ENCODE measurements at regions not wholly inside any gene's neighbourhood (a gene's known extent, or its start where the extent isn't known, plus 50 kb on each side); places are given as distances from the start of the nearest gene placed in this dataset.

DNA sequence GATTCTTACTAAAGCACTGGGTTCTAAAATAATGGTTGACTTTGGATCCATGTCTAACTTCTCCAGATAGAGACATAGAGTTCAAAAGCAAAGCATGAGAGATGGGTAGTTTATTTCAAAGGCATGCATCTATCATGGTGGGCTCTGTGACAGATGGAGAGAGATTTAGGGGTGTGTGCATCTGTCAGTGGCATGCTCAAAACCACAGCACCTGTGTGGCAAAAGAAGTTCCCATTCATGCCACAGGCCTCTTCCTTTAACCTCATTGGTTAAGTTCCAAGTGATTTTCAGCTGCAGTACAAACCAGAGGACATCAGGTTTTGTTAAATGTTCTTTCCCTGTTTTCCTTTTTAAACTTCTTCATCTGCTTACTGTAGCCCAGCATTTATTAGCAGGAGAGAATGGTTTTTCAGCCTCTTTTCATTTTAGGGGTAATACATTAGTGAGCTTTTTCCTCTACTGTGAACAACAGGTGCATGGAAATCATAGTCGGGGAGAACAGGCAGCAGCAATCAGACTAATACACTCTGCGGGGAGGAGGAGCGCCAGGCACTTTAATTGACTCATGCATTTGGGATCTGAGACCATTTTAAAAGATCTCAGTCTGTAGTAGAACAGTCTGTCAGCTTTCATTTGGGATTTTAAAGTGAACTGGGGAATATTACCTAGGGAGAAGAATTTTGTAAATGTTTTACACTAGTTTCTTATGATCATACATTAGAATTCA is 52.4 kb upstream of the UPP2 start:
- H3K9ac ChIP-seq (ENCODE audit: low read depth, low read length): no peak overlapping the region
- H3K9me3 ChIP-seq (ENCODE audit: control insufficient read depth, insufficient read depth, low read length): no peaks in the 10 kb centered on the region
- H3K4me1 ChIP-seq (ENCODE audit: insufficient read depth, low read length): no peaks in the 10 kb centered on the region
- no peaks in the 10 kb centered on the region for H3K36me3 ChIP-seq (ENCODE audit: insufficient read depth, low read length)

DNA sequence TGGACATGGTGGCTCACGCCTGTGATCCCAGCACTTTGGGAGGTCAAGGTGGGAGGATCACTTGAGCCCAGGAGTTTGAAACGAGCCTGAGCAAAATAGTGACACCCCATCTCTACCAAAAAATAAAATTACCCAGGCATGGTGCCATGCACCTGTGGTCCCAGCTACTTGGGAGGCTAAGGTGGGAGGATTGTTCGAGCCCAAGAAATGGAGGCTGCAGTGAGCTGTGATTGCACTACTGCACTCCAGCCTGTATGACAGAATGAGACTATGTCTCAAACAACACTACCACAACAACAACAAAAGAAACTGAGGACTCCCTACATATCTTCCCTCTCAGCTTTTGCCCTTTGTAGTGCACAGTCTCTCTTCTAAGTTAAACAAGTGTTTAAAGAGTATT is 53.3 kb upstream of the UPP2 start:
- Histone ChIP-seq H3K9me3 (ENCODE audit: control insufficient read depth, insufficient read depth, low read length) (no peaks in the 10 kb centered on the region), H3K9ac (ENCODE audit: low read depth, low read length) (no peak overlapping the region), H3K4me1 (ENCODE audit: insufficient read depth, low read length) (no peaks in the 10 kb centered on the region), H3K36me3 (ENCODE audit: insufficient read depth, low read length) (no peaks in the 10 kb centered on the region)

DNA sequence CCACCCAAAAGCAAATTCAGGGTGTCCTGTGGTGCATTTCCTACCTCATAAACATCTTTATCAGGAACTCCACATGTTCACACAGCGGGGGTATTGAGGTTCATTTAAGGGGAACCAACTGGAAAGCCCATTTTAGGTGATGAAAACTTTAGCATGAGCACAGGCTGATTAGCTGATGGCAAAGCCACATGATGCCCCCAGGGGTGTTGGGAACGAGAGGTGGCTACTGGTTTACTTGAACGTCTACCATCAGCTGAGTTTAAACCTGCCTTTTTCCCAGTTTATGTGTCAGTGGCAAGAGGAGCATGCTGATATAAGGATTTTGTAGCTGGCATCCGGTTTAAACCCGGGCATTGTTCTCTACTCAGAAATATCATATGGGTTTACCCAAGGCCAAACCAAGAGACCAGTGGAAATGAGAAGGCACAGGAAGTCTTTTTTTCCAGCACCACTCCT is 54.5 kb upstream of the UPP2 start:
- Histone ChIP-seq H3K9me3 (ENCODE audit: control insufficient read depth, insufficient read depth, low read length) (no peaks in the 10 kb centered on the region), H3K36me3 (ENCODE audit: insufficient read depth, low read length) (no peaks in the 10 kb centered on the region), H3K9ac (ENCODE audit: low read depth, low read length) (no peak overlapping the region), H3K4me1 (ENCODE audit: insufficient read depth, low read length) (no peaks in the 10 kb centered on the region)

DNA sequence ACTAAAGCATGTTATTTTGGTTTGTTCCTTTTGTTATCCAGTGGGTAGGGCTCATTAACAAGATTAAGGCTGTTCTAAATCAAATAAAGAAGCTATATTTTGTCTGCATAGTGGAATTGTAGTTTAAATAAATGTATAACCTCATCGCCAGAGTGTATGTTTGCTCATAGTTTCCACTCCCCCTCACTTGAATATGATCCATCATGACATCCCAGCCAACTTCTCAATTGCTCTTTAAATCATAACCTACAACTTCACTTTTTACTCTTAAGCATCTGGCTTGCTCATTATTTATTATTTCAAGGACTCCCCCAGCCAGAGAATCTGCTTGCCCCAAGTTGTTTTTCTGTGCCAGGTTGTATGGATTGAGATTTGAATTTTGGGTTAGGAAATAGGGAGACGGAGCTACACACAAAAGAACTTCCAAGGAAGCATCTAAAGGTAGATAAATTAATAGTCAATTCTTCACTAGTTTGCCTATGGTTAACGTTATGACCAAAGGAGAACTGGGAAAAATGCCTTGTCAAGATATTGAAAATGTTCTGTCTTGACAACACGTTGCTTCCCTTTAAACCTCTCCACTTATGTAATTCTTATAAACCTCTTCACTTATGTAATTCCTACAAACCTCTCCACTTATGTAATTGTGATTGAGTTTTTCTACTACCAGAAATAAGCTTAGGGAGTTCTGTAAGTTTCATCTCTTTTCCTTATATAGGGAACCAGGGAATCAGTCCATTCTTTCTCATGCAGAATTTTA is 55.4 kb upstream of the UPP2 start:
- no peaks in the 10 kb centered on the region for H3K36me3 ChIP-seq (ENCODE audit: insufficient read depth, low read length)
- H3K9me3 ChIP-seq (ENCODE audit: control insufficient read depth, insufficient read depth, low read length): no peaks in the 10 kb centered on the region
- no peak overlapping the region for H3K9ac ChIP-seq (ENCODE audit: low read depth, low read length)
- no peaks in the 10 kb centered on the region for H3K4me1 ChIP-seq (ENCODE audit: insufficient read depth, low read length)

DNA sequence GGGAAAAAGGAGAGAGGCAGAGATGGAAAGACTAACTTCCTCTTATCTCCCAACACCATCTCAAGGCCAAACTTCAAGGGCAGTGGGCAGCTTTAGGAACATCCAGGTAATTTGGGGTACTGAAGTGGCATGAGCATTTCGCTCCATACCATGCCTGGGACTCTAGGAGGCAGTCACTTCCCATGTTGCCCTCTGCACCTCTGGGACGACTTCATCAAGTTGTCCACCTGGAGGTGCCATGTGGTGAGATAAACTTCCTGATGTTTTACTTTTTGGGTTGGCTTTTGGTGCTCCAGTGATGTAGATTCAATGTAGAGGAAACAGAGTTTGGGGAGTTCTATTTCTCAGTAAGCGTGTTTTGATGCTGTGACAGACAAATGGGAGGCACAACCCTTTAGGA is 56.3 kb upstream of the UPP2 start:
- no peaks in the 10 kb centered on the region for H3K9me3 ChIP-seq (ENCODE audit: control insufficient read depth, insufficient read depth, low read length)
- no peak overlapping the region for H3K9ac ChIP-seq (ENCODE audit: low read depth, low read length)
- H3K4me1 ChIP-seq (ENCODE audit: insufficient read depth, low read length): no peaks in the 10 kb centered on the region
- no peaks in the 10 kb centered on the region for H3K36me3 ChIP-seq (ENCODE audit: insufficient read depth, low read length)

DNA sequence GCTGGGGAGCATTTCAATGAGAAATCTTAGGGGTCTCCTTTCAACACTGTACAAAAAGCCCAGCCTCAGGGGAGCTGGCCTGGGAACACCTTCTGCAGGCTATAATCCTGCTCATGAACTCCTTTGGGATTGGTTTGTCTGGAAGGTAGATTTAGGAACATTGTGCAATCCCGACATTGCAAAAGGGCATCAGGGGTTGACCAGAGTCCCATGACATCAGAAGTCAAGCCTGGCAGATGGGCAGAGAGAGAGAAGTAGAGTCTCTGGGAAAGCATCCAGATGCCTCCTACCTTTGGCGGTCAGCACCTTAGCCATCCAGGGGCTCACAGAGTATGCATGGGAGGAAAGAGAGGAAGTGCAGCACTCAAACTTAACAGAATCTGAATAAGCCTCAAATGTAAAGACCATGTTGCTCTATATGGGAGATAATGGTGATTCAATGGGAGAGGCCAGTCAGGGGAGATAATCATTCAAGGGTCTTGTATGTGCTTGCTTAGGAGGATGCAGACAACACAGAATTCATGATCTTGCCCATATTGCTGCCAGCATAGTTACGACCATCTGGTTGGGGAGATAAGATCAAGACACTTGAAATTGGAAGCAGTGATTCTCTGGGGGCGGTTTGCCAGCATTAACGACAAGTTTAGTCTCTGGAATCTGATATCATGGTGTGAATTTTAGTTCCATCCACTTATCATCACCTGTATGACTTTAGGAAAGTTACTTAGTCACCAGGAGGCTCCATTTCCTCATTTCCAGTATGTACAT is 58.3 kb upstream of the UPP2 start:
- Histone ChIP-seq H3K4me1 (ENCODE audit: insufficient read depth, low read length) (no peaks in the 10 kb centered on the region), H3K36me3 (ENCODE audit: insufficient read depth, low read length) (no peaks in the 10 kb centered on the region), H3K9me3 (ENCODE audit: control insufficient read depth, insufficient read depth, low read length) (no peaks in the 10 kb centered on the region), H3K9ac (ENCODE audit: low read depth, low read length) (no peak overlapping the region)

DNA sequence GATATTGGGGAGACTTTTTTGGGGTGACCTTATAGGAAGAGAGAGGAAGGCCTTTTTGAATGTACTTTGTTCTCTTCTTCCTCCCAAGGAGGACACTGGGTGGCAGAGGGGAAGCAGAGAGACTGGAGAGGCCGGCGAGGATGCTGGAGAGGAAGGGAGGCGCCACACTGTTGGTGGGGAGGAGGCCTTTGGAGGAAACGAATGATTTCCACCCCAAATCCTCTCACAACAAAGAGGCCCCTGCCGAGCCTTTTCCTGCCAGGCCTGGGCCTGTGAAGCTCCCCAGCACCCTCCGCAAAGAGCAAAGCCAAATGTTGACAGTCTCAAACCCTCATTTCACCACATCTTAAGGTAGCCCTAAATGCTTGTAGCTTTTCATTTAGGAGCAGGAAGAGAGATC is 59.0 kb upstream of the UPP2 start:
- Histone ChIP-seq H3K9ac (ENCODE audit: low read depth, low read length) (no peak overlapping the region), H3K4me1 (ENCODE audit: insufficient read depth, low read length) (no peaks in the 10 kb centered on the region), H3K36me3 (ENCODE audit: insufficient read depth, low read length) (no peaks in the 10 kb centered on the region), H3K9me3 (ENCODE audit: control insufficient read depth, insufficient read depth, low read length) (no peaks in the 10 kb centered on the region)

DNA sequence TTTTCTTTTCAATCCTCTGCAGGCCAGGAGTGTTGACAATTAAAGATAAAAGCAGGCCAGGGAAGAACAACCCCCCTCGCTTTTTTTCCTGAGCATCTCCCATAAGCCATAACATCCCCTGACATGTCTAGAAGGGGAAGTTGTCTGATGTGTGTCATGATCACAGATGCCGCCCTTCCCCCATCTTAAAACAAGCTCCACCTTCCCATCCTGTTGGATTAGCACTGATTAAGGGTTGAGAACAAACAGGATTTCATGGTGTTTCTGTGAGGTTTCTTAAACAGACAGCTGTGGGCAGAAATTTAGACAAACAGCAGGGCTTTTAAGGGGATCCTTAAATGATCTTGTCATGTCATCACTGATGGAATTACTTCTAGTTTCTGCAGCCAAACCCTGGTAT is 59.4 kb upstream of the UPP2 start:
- Histone ChIP-seq H3K36me3 (ENCODE audit: insufficient read depth, low read length) (no peaks in the 10 kb centered on the region), H3K4me1 (ENCODE audit: insufficient read depth, low read length) (no peaks in the 10 kb centered on the region), H3K9ac (ENCODE audit: low read depth, low read length) (no peak overlapping the region), H3K9me3 (ENCODE audit: control insufficient read depth, insufficient read depth, low read length) (no peaks in the 10 kb centered on the region)

DNA sequence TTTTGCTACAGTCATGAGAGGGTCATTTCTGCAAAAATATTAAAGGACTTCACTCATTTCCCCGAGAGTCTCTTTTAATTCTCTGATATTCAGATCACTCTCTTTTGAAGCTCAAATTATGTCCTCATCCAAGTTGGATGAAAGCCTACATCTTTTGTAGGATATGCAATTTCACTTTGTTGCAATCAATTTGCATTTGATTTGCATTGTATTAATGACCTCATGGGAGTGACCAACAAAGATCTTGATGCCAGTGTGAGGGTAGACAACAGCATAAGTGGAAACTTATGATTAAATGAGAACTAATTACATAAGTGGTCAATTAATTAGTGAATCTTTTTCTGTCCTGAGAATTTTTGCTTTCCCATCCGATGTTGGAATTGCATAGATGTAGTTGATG is 60.3 kb upstream of the UPP2 start:
- Histone ChIP-seq H3K9me3 (ENCODE audit: control insufficient read depth, insufficient read depth, low read length) (no peaks in the 10 kb centered on the region), H3K36me3 (ENCODE audit: insufficient read depth, low read length) (no peaks in the 10 kb centered on the region), H3K4me1 (ENCODE audit: insufficient read depth, low read length) (no peaks in the 10 kb centered on the region), H3K9ac (ENCODE audit: low read depth, low read length) (no peak overlapping the region)

DNA sequence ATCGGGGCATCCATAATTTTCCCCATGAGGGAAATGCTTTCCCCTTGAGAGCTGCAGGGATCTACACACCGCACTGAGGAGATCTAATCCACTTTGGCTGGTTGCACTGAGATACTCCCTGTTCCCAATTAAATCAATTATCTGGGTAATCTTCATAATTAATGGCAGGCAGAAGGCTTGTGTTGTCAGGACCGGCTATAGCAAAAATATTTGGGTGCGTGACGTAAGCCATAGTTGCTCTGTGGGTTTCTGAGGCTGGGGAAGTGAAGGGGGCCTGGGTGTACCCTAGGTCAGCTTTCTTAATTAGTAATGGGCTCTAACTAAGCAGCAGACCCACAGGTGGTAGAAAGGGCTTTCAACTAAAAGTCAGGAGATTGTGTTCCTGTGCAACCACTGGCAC is 62.8 kb upstream of the UPP2 start:
- H3K9ac ChIP-seq (ENCODE audit: low read depth, low read length): no peak overlapping the region
- H3K4me1 ChIP-seq (ENCODE audit: insufficient read depth, low read length): no peaks in the 10 kb centered on the region
- H3K36me3 ChIP-seq (ENCODE audit: insufficient read depth, low read length): no peaks in the 10 kb centered on the region
- H3K9me3 ChIP-seq (ENCODE audit: control insufficient read depth, insufficient read depth, low read length): no peaks in the 10 kb centered on the region

DNA sequence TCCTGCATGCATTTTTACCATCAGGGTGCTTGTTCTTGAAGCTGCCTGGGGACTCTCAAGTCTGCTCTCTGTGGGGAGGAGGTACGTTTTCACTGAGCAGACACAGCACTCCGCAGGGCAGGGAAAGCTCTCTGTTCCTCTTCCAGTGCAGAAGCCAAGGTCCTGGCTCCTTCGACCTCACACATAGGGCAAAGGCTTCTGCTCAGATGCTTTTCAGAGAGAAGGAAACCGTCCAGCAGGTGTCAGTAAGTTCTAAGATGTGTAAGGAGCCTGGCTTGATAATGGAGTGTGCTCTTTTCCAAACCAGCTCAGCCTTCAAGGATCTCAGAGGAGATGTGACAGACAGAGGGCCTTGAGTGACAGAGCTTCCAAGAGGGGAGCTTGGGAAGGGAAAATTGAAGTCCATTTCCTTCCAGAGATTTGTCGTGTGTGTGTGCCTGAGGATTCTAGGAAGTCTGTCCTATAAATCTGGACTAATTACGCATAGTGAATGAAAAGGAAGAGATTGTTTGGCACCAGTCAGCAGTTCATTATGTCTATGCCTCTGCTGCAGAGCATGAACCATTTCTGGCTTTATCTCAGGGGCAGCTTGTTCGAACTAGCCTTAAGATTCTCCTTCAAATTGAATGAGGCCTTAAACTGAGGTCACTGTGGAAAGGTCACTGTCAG is 67.3 kb upstream of the UPP2 start:
- Histone ChIP-seq H3K9ac (ENCODE audit: low read depth, low read length) (no peak overlapping the region), H3K9me3 (ENCODE audit: control insufficient read depth, insufficient read depth, low read length) (no peaks in the 10 kb centered on the region), H3K4me1 (ENCODE audit: insufficient read depth, low read length) (no peaks in the 10 kb centered on the region), H3K36me3 (ENCODE audit: insufficient read depth, low read length) (no peaks in the 10 kb centered on the region)

DNA sequence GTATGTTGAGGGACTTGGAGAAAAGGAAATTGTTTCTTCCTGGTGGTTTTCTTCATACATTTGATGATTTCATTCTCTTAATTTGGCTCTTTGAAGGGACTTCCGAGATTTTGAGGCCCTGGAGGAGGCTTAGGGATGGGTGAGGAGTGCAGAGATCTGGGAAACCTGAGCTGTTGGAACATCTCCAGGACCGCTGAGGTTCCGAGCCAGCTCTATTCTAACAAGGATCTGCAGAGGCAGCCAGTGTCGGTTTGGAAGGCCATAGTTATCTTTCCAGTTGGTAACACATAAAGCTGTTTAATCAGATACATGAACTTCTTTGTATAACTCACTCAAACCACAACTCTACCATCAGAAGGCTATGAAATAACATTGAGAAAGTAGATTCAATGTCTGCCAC is 70.3 kb upstream of the UPP2 start:
- Histone ChIP-seq H3K4me1 (ENCODE audit: insufficient read depth, low read length) (no peaks in the 10 kb centered on the region), H3K9ac (ENCODE audit: low read depth, low read length) (no peak overlapping the region), H3K36me3 (ENCODE audit: insufficient read depth, low read length) (no peaks in the 10 kb centered on the region), H3K9me3 (ENCODE audit: control insufficient read depth, insufficient read depth, low read length) (no peaks in the 10 kb centered on the region)

DNA sequence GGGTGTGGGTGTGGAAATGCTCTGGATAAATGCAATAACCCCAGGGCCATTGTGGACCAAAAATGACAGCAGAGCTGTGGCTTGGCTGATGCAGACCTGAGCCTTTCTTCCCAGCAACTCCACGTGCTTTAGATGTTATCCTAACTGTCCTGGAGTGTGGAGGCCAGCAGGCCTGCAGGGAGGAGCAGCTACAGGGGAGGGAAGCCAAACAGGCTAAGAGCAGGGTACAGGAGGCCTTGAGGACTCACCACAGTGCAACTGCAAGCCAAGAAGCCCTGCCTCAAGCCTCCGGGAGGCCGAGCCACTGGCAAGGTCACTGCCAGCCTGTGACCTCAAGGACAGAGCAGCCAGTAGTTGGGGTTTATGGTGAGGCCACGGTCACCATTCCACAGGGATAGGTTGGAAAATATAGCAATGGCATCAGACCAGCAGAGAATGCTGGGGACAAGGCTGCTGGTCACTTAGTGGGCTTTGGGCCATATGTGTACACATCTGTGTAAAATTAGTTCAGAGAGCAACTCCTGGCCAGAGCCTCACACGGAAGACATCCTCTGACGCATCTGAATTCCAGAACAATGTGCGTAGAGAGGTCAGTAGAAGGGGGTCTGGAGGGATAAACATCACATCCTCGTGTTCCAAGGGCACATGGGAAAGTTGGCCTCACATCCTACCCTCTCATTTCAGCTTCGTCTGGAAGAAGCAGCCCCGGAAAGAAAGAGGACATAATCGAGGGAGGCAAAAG is 76.2 kb upstream of the UPP2 start:
- Histone ChIP-seq H3K4me1 (ENCODE audit: insufficient read depth, low read length) (no peaks in the 10 kb centered on the region), H3K36me3 (ENCODE audit: insufficient read depth, low read length) (no peaks in the 10 kb centered on the region), H3K9me3 (ENCODE audit: control insufficient read depth, insufficient read depth, low read length) (no peaks in the 10 kb centered on the region), H3K9ac (ENCODE audit: low read depth, low read length) (no peak overlapping the region)

Data from ES-I3 (cell line).